Brain pericyte (primary cell): ENCODE measurements at regions not wholly inside any gene's neighbourhood (a gene's known extent, or its start where the extent isn't known, plus 50 kb on each side); places are given as distances from the start of the nearest gene placed in this dataset.
"Not testable (repeated sequence)": the region's sequence is repeated elsewhere in the genome, so short reads cannot be mapped to it uniquely, and the experiment has no call there.

ENCODE experiments used
- DNase-seq: peaks from one replicate; pipeline ENCODE4 v3.0.0-alpha.2; 2012; ENCODE audit warnings: low read depth, low spot score

DNA sequence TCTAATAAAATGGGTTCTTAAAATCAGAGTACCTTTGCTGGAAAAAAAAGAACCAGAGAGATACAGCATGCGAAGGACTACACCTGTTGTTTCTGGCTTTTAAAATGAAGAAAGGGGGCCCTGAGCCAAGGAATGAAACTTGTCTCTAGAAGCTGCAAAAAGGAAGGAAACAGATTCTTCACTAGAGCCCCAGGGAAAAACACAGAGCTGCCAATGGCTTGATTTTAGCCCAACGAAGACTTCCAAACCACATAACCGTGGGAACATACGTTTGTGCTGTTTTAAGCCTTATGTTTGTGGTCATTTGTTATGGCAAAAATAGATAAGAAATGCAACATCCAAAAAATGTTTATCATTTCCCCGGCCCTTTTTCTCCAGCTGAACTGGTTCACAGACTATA, 780.0 kb downstream of the SORCS1 start:
- DNase-seq, result no peak

DNA sequence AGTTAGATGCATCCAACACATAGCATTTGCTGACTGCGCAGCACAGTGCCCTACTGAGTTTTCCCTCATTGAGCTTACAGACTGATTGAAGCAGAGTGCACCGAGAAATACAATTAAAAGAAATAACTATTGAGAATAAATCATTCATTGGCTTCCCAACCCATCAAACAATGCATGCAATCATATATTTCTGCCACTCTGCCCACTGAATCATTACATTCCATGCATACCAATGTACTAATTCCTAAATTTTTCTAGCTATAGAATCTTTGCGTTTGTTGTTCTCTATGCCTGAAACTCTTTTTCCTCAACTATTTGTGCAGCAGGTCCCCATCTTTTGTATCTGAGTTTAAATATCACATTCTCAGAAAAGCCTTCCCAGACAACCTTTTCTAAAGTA, 783.8 kb downstream of the SORCS1 start:
- DNase-seq, result no peak

DNA sequence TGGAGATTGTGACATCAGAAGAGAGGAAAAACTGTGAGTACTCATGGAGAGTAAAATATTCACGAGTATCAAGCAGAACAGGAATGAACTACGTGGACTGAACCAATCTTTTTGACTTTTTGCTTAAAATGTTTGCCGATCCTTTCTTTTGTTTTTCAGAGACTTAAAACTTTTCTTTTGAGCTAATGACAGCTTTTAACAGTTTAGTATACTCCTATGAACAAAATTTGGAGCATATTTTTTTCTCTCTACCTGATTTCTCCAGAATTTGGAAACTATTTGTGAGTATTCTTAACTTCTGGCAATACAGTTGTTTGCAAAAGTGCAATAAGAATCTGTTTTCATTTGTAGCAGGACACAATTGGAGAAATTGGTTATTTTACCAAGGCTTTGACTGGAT, 786.3 kb downstream of the SORCS1 start:
- no peak for DNase-seq

DNA sequence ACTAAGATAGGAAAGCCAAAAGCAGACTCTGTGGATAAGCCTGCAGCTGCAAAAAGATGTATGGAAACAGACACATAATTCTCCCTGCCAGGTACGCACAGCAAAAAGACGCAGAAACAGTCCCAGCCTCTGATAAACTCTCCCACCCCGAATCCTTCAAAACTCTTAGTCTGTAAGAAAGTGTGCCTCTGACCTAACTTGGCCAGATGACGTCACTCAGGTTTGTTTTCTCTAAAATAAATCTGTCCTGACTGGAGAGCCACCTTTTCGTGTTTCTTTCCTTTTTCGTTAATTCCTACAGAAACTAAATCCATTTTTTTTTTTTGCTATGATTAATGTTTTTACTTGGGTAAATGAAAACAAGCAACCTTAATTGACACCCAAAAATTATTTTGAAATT, 793.8 kb downstream of the SORCS1 start:
- DNase-seq, result no peak

DNA sequence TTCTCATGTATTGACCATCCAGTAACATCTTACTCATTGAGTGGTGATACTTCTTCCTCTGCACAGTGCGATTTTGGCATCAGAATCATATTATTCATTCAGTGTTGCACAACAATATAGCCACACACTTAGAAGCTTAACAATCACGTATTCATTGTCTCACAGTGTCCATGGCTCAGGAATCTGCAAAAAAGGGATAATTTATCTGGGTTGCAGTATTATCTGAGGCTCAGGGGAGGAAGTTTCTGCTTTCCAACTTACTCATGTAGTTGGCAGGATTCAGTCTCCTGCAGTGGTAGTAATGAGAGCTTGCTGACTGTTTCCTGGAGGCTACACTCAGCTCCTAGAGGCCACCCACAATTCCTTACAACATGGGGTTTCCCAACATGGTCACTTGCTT, 803.6 kb downstream of the SORCS1 start:
- no peak for DNase-seq

DNA sequence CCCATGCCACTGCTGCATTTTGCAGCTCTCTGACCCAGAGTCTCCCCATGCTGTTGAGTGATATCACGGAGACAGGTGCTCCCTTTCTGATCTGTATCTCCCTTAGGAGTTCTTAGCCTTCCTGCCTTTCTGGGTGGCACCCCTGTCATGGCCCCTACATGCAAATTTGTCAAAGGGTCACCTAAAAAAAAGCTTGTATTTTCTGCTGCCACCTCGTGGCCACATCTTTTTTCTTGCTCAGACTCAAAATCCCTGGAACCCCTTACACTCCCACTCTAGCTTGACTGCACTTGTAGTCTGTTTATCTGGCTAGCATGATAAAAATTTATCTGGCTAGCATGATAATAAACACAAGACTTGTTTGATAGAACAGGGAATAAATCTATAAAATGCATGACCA, 809.1 kb downstream of the SORCS1 start:
- no peak for DNase-seq

DNA sequence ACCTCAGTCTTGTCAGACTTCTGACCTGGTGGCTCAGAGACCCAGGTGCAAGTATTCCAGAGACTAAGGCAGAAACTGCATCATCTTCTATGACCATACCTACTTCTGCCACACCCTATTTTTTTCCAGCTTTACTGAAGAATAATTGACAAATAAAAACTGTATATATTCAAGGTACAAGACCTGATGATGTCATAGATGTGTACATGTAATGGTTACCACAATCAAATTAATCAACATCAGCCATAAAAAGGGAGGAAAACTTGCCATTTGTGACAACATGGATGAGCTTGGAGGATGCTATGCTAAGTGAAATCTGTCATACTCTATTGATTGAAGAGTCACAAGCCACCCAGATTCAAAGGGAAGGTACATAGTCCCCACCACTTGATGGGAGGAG, 815.6 kb downstream of the SORCS1 start:
- DNase-seq, result no peak

DNA sequence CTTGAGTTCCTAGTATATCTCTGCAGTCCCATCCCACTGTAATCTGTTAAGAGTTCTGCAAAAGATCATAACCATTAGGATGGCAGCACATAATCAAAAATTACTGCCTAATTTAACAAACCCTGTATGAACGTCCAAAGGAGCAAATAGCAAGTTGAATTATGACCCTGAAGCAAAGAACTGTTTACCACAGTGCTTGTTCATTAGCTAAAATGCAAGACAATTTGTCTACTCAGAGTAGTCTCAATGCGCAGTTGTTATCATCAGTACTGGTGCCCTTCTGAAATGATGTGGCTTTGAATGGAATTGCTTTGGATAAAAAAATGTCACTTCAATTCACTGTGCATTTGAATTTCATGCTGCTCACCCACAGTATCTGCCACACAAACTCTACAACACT, 817.0 kb downstream of the SORCS1 start:
- no peak for DNase-seq

DNA sequence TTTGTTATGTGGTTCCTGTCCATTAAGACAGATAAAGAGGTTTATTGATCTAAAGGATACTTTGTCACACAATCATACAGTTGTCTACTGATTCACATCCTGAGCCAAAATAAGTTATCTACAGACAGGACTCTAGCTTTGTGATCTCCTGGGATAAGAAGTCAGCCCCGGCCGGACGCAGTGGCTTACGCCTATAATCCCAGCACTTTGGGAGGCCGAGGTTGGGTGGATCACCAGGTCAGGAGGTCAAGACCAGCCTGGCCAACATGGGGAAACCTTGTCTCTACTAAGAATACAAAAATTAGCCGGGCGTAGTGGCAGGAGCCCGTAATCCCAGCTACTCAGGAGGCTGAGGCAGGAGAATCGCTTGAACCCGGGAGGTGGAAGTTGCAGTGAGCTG, 821.0 kb downstream of the SORCS1 start:
- not testable (repeated sequence) for DNase-seq

DNA sequence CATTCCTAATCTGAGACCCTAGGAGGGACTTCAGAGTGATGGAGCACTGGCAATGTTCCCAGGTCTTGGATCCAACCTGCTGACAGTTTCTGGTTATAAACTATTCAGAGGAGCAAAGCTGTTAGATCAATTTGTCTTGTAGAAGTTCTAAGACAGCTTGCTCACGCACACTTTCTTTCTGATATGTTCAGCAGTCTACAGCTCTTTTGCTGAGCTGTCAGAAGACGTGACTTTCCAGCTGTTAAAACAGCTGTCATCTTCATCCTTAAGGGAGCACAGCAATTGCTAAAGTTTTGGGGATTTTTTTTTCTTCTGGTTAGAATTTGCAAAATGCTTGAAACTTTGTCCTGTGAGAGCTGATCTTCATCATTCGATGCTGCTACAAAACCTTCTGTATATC, 823.1 kb downstream of the SORCS1 start:
- DNase-seq, result no peak

DNA sequence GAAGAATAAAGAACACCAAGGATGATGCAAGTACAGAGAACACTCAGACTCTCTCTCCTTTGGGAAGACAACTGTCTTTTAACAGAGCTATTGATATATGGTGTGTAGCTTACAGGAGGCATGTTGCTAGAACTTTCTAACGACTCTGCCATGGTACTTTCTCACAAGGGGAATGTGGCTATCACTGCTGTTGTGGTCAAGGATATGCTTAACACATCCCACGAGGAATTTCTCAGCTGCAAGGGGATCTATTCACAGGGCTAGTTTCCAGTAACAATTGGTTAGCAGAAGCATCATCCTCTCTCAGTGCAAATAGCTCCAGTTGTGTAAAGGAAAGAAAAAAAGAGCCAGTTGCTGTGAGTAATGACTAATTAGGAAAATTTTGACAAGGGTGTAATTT, 826.0 kb downstream of the SORCS1 start:
- DNase-seq, result no peak

DNA sequence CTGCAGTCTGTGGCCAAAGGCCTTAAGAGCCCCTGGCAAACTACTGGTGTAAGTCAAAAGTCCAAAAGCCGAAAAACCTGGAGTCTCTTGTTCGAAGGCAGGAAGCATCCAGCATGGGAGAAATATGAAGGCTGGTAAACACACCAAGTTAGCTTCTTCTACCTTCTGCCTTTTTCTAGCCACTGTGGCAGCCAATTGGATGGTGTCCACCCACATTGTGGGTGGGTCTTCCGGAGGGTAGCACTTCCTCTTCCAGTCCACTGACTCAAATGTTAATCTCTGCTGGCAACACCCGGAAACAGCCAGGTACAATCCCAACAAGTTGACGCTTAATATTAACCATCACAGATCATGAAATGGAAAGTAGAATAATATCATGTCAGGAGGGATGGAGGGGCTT, 827.6 kb downstream of the SORCS1 start:
- no peak for DNase-seq

DNA sequence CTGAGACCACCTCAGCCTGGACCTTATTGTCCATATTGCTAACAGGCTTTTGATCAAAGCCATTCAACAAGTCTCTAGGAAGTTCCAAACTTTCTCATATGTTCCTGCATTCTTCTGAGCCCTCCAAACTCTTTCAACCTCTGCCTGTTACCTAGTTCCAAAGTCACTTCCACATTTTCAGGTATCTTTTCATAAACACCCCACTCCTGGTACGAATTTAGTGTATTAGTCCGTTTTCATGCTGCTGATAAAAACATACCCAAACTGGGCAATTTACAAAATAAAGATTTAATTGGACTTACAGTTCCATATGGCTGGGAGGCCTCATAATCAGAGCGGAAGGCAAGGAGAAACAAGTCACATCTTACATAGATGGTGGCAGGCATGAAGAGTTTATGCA, 836.8 kb downstream of the SORCS1 start:
- DNase-seq, result no peak

DNA sequence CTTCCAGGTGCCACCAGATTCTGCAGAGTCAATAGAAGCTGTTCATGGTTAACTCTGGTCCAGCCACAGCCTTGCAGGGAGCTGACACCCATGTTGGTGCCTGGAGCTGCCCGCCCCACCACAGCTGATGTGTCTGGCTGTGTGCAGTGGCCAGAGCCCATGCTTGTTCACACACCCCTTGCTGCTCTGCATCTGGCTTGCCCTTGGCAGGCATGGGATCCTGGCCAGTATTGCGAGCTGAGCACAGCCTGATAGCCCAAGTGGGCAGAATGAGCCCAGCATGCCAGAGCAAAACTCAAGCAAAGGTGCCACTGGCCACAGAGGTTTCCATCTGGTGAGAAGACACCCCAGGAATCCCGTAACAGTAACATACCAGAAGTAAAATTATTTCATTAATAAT, 843.6 kb downstream of the SORCS1 start:
- no peak for DNase-seq

DNA sequence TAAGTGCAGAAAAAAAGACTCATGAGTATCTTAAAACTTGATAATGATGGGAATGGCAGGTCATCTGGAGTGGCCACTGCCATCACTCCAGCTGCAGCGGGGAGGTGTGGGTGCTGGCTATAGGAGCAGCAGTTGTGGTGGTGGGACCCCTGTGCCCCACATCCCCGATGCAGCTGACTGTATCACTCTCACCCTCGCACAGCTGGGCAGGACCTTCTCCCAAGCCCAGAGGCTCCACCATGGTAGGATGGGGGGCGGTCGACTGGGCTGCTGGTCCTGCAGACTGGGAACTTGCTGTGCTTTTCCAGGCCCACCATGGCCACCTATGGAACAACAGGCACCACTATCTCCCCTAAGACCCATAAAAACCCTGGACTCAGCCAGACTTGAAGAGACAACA, 844.4 kb downstream of the SORCS1 start:
- DNase-seq, result no peak

DNA sequence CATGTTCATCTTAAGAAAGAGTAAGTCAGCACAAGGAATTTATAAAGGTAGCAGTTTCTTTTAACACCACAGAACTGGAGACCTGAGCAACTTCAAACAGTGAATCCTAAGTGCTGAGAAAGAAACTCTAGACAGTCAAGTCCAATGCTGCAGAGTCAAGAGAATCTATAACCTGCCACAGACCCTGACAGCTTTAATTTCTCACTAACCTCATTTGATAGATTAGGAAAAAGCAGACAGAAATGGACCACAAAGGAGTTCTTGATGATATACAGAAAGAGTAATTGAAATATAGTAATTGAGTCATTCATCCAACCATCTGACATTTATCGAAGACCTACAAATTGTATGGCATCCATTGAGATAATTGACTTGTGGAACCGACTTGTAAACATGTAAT, 847.0 kb downstream of the SORCS1 start:
- DNase-seq, result no peak

DNA sequence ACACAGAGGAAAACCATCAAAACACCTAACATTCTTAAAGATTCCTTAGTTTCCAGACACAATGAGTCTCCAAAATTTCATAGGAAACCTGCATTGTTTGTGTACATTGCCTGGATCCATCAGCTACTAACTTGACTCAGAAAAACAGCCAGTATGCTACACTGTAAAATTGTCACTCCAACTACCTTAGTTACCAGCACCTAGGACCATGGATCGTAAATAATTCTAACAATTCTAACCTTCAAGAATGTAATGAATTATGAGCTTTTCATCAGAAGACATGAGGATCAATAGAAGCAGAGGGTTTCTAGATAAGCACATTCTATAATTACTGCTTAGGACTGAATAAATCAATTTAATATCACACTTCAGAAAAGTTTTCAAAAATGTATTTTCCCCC, 851.5 kb downstream of the SORCS1 start:
- DNase-seq, result no peak

DNA sequence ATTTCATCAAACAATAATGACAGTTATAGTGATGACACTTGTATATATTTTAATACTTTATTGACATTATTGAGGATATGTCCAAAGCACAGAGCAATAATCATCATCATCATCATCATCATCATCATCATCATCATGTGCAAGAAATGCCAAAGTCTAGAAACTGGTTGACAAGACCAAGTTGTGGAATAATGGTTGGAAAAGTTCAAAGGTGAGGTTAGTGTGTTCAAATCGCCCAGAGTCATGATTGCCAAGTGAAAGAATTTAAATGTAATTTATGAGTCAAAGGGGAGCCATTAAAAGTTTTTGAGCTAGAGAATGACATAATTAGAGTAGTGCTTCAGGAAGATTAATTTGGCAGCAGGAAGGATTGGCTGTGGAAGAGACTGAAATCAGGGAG, 852.4 kb downstream of the SORCS1 start:
- DNase-seq, result no peak

DNA sequence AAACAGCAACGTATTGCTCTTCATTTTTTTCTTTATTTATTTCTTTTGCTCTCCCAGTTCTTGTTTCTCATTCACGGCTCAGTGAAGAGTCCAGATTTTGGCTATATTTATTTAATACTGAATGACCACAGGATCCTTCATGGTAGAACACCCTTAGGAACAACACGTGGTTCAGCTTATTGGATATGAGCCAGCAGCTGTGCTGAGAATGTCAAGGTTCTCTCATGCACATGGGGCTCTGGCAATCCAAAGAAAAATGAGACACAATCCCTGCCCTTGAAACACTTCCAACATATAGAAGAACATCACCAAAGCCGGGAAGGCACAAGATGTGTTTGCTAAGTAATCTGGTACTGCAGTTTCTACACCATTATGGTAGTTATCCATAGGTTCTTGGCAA, 852.9 kb downstream of the SORCS1 start:
- DNase-seq, result no peak

DNA sequence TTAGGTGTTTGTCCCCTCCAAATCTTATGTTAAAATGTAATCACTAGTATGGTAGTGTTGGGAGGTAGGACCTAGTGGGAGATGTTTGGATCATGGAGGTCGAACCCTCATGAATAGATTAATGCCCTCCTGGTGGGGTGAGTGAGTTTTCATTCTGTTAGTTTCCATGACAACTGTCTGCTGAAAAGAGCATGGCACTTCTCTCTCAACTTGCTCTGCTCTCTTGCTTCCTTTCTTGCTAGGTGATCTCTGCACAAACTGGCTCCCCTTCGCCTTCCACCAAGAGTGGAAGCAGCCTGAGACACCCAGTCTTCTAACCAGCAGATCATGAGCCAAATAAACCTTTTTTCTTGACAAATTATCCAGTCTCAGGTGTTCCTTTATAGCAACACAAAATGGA, 853.9 kb downstream of the SORCS1 start:
- DNase-seq, result no peak

DNA sequence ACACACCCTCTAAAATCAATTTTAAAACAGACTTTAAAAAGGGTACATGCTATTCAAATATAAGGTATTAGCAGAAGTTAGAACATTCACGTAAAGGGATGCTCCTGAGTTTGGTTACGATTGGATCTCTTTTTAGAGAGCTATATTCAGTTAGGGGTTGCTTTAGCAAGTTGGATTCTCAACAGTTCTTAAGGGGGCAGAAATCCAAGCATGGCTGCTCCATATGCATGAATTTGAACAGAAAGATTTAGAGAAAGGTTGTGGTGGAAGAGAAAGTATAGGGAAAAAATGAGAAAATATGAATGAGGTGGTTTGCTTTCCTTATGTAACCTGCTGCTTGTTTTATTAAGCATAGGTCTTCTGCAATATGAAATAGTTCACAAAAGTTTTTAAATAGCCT, 855.1 kb downstream of the SORCS1 start:
- DNase-seq, result no peak

DNA sequence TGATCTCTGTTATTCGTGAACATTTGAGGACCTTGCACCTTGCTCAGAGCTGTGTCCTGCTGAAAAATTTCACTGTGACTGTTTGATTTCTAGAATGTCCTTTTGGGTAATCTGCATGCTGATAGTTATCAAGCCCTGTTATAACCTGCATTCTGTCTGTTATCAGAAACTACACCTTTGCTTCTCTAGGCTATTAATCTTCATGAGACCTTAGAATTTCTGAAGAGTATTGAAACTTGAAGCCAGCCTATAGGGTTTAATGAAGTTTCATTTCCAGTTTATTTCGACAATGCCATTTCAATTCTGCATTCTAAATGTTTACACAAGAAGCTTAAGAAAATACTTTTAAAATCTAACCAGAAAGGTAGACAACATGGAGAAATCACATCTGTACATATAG, 856.2 kb downstream of the SORCS1 start:
- DNase-seq, result no peak

DNA sequence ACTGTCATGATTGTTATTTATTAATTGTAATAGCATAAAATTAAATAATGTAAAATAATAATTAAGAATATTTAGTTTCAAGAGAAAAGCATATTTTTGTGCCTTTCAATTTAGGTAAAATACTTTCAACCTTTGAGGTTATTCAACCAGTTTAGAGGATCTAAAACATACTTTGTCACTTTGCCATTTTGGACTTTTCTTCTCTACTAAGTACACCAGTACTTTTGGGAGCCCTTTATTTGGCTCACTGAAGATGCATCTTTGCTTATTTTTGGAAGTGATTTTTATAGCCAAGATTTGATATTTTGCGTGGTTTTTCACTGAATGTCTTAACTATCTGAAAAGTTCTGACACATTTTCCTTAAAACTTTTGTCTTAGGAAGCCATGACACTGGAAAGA, 860.5 kb downstream of the SORCS1 start:
- no peak for DNase-seq

DNA sequence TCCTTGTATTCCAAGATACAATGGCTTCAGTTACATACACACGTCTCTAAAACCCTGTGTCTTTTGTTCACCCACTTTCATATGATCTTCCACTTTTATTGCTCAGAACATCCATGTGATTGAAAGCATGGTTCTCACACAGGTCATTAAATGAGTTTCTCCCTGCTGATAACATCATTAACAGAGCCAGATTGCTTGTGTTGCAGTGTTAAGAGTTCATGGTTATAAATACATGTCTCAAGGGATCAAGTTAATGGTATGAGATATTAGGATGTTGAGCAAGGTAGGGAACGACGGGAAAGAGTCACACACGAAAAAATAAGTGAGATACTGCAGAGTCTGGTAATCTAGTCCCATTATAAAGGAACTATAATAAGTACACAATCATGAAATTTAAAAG, 861.5 kb downstream of the SORCS1 start:
- no peak for DNase-seq

DNA sequence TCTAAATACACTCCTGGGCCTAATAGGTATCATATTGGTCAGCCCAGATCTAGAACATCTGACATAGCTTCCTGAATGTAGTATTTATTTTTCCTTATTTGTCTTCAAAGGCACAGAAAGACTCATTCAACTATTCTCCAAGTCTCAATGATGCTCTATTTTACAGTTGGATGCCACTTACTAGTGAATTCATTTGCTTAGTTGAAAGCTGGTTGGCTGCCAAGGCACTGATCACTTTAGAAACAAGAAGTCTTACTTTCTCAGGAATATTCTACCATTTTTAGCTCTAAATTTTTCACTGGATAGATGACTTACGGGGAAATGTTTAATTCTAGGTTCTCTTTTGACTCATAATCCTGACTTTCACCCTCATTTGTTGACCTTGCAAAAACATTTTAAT, 863.4 kb downstream of the SORCS1 start:
- no peak for DNase-seq
